A673 (cell line): ENCODE measurements at regions not wholly inside any gene's neighbourhood (a gene's known extent, or its start where the extent isn't known, plus 50 kb on each side); places are given as distances from the start of the nearest gene placed in this dataset.

Source experiments
- BruUV-seq: library from RNA; stranded (reverse); fragments of 400-500 nt; replicated peaks from 2 replicates; lab custom pipeline; 2021; lab: Mats Ljungman, UMichigan
- CTCF ChIA-PET: fragments of 300-600 bp; sonication (Branson Sonifier 250); formaldehyde crosslinking; loops from one replicate; lab custom pipeline; 2022; ENCODE audit warnings: antibody characterized with exemption; lab: Charles Lee
- POLR2A ChIA-PET: fragments of 300-600 bp; sonication (Branson Sonifier 250); formaldehyde crosslinking; loops from one replicate; lab custom pipeline; 2022; ENCODE audit warnings: antibody characterized with exemption; ENCODE audit not compliant: low non-redundant PET; lab: Charles Lee
- DNase-seq: peaks from one replicate; pipeline ENCODE4 v3.0.0-alpha.2; 2015; ENCODE audit warnings: low spot score
- H3K27ac ChIP-seq: fragments of 200-600 bp; sonication (generic); 2 replicates; pipeline ENCODE4 v1.5.1; 2016; ENCODE audit warnings: mixed run types, low read depth, mild to moderate bottlenecking, mixed read lengths, antibody characterized with exemption, low read length; ENCODE audit not compliant: poor library complexity, severe bottlenecking
- H3K27me3 ChIP-seq: fragments of 200-600 bp; sonication (generic); replicated peaks from 2 replicates; pipeline ENCODE4 v1.6.1; 2017; ENCODE audit warnings: mixed run types, low read depth, mild to moderate bottlenecking, mixed read lengths, antibody characterized with exemption, low read length; ENCODE audit not compliant: insufficient read depth, poor library complexity
- H3K36me3 ChIP-seq: fragments of 200-600 bp; sonication (generic); 2 replicates; pipeline ENCODE4 v1.6.1; 2016; ENCODE audit warnings: mixed run types, mild to moderate bottlenecking, mixed read lengths, antibody characterized with exemption, low read length; ENCODE audit not compliant: insufficient read depth, poor library complexity, severe bottlenecking
- H3K4me1 ChIP-seq: fragments of 200-600 bp; sonication (generic); 2 replicates; pipeline ENCODE4 v1.6.1; 2017; ENCODE audit warnings: mixed run types, mild to moderate bottlenecking, mixed read lengths, antibody characterized with exemption, low read length; ENCODE audit not compliant: insufficient read depth, poor library complexity, severe bottlenecking
- H3K4me3 ChIP-seq: fragments of 200-600 bp; sonication (generic); 2 replicates; pipeline ENCODE4 v1.5.1; 2016; ENCODE audit warnings: low read depth, mixed run types, mild to moderate bottlenecking, mixed read lengths, low read length; ENCODE audit not compliant: poor library complexity, severe bottlenecking
- H3K9me3 ChIP-seq: fragments of 200-600 bp; sonication (generic); 2 replicates; pipeline ENCODE4 v1.6.1; 2016; ENCODE audit warnings: mixed run types, low read depth, mild to moderate bottlenecking, mixed read lengths, antibody characterized with exemption, low read length; ENCODE audit not compliant: poor library complexity, severe bottlenecking
- CTCF ChIP-seq: fragments of 300-800, 200-600 bp; sonication (generic); conservative IDR thresholded peaks from 2 replicates; pipeline ENCODE4 v1.5.1; 2017; ENCODE audit warnings: low read depth, mild to moderate bottlenecking, antibody characterized with exemption, low read length, moderate library complexity, mixed read lengths
- EZH2 ChIP-seq: fragments of 200-600 bp; sonication (generic); IDR thresholded peaks from 2 replicates; pipeline ENCODE4 v1.6.1; 2017; ENCODE audit warnings: borderline replicate concordance, low read depth, mild to moderate bottlenecking, mixed read lengths, antibody characterized with exemption, low read length; ENCODE audit not compliant: poor library complexity, severe bottlenecking
- intact Hi-C: fragments of 100-400 bp; cut with micrococcal nuclease; formaldehyde crosslinking; loops from one replicate; pipeline ENCODE4 v1.10.0; 2022; ENCODE audit not compliant: unreplicated experiment

- ChIA-PET POLR2A (no interaction called here), CTCF (no interaction called here)
- no peak for TF ChIP-seq EZH2
- no peak for TF ChIP-seq CTCF
- Histone ChIP-seq H3K4me3 (no peak overlapping the region), H3K9me3 (no peaks in the 10 kb centered on the region), H3K36me3 (no peaks in the 10 kb centered on the region), H3K27ac (no peak overlapping the region), H3K4me1 (no peaks in the 10 kb centered on the region), H3K27me3 (no peaks in the 10 kb centered on the region)
- BruUV-seq, result no TSS peak
- no peak for DNase-seq
- intact Hi-C loops, result no loop called here
These were observed 450.5 kb downstream of the ZPLD1 start for GRCh38 chr3:102885289-102885688.

- BruUV-seq, result no TSS peak
- ChIA-PET CTCF (no interaction called here), POLR2A (no interaction called here)
- no peak for DNase-seq
- Histone ChIP-seq H3K4me1 (no peaks in the 10 kb centered on the region), H3K27ac (no peak overlapping the region), H3K9me3 (no peaks in the 10 kb centered on the region), H3K4me3 (no peak overlapping the region), H3K27me3 (no peaks in the 10 kb centered on the region), H3K36me3 (no peaks in the 10 kb centered on the region)
- intact Hi-C loops, result no loop called here
- no peak for TF ChIP-seq EZH2
- no peak for TF ChIP-seq CTCF
These were observed 452.6 kb downstream of the ZPLD1 start for GRCh38 chr3:102887431-102887830.

- no TSS peak for BruUV-seq
- TF ChIP-seq EZH2, result no peak
- TF ChIP-seq CTCF, result no peak
- ChIA-PET CTCF (no interaction called here), POLR2A (no interaction called here)
- no peak for DNase-seq
- no peaks in the 10 kb centered on the region for H3K36me3 ChIP-seq
- no peak overlapping the region for H3K27ac ChIP-seq
- intact Hi-C loops, result no loop called here
- no peaks in the 10 kb centered on the region for H3K4me1 ChIP-seq
- H3K4me3 ChIP-seq, result no peak overlapping the region
- no peaks in the 10 kb centered on the region for H3K9me3 ChIP-seq
- H3K27me3 ChIP-seq, result no peaks in the 10 kb centered on the region
These were observed 462.2 kb downstream of the ZPLD1 start for GRCh38 chr3:102896851-102897621.
